NOMO-1 (cell line): ENCODE measurements at regions not wholly inside any gene's neighbourhood (a gene's known extent, or its start where the extent isn't known, plus 50 kb on each side); places are given as distances from the start of the nearest gene placed in this dataset.
A peak's percentile ranks its signal among the peaks of the same experiment; 100 is the strongest.

Experiments used
- DNase-seq, 2 experiments: peaks; one replicate each; lab custom pipeline; 2025; ENCODE audit not compliant: unreplicated experiment in 2 of 2; lab: John Stamatoyannopoulos, UW

- no peak for DNase-seq
Observed at GRCh38 chr13:61774903-61775302, 359.3 kb upstream of the PCDH20 start.

- no peak for DNase-seq
Observed at GRCh38 chr13:61770681-61771080, 355.0 kb upstream of the PCDH20 start.

- DNase-seq, result no peak
Observed at GRCh38 chr13:61768175-61768574, 352.5 kb upstream of the PCDH20 start.

GRCh38 chr13:61766667-61767058, 351.0 kb upstream of the PCDH20 start:
- no peak for DNase-seq

DNA sequence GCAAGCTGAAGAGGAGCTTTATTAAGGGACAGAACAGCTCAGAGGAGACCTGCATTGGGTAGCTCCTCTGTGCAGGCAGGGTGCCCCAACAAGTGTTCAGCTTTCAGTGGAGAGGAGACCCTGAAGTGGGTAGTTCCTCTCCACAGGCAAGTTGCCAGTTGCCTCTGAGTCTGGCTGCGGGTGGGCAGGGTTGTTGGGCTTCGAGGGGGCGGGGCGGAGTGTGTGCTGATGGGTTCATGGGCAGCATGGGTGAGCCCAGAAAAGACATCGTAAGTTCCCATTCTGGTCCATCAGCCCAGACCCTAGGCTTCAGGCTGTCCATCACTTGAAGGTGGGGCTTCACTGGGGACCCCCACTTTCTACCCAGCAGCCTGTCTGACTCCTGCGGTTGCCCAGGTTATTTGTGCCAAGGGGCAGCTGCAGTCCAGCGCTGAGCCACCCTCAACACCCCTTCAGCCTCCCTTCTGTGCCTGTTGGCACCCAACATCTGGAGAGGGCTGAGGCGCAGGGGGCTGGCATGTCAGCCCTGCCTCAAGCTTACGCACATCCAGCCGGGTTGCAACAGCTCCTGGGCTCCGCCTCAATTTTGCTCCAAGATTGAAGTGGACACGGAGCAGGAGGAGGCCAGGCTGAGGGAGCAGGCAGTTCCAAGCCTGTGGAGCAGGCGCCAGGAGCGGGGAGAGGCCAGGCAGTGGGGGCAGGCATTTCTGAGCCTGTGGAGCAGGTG, 350.5 kb upstream of the PCDH20 start:
- no peak for DNase-seq

GRCh38 chr13:61765181-61765742, 349.6 kb upstream of the PCDH20 start:
- DNase-seq, result no peak

GRCh38 chr13:61761690-61762089, 346.0 kb upstream of the PCDH20 start:
- DNase-seq, result no peak

GRCh38 chr13:61760102-61760501, 344.5 kb upstream of the PCDH20 start:
- no peak for DNase-seq

DNA sequence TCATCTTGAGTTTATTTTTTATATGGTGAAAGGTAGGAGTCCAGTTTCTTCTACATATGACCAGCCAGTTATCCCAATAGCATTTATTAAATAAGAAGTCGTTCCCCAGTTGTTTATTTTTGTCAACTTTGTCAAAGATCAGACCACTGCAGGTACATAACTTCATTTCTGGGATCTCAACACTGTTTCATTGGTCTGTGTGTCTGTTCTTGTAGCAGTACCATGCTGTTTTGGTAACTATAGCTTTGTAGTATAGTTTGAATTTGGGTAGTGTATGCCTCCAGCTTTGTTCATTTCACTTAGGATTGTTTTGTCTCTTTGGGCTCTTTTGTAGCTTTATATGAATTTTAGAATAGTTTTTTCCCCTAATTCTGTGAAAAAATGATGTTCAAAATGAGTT, 340.4 kb upstream of the PCDH20 start:
- DNase-seq, result no peak

- DNase-seq, result no peak
Observed at GRCh38 chr13:61751039-61751438, 335.4 kb upstream of the PCDH20 start.

DNA sequence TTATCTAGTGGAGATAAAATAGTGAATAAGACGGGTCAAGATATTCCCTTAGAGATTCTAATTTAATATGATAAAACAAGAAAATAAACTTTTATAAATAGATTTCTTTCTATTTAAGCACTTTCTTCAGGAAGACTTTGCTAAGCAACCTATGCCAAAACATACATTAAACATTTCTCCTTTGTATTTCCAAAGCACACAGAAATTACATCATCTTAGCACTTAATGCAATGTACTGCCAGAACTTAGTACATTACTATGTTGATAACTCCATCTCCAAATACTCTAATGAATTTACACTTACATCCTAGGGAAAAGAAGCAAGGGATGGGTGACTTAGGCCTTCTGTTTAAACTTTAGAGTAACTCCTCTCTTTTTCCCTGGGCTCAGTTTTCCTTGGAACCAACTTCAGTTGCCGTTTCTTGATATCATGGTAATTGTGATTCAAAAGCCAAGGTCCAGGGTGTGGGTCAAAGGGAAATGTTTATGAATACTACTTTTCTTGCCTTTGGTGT, 322.6 kb upstream of the PCDH20 start:
- no peak for DNase-seq

DNA sequence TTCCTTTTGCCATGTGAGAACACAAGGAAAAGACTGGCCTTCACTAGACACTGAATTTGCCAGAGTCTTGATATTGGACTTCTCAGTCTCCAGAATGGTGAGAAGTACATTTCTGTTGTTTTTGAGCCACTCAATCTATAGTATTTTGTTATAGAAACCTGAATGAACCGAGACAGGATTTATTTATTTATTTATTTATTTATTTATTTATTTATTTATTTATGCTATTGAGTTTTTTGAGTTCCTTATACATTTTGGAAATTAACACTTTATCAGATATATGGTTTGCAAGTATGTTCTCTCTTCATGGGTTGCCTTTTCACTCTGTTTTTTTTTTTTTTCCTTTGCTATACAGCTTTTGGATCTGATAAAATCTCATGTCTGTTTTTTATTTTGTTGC, 319.0 kb upstream of the PCDH20 start:
- DNase-seq, result no peak

- no peak for DNase-seq
Observed at GRCh38 chr13:61728471-61728870, 312.8 kb upstream of the PCDH20 start.

- no peak for DNase-seq
Observed at GRCh38 chr13:61727767-61728166, 312.1 kb upstream of the PCDH20 start.

DNA sequence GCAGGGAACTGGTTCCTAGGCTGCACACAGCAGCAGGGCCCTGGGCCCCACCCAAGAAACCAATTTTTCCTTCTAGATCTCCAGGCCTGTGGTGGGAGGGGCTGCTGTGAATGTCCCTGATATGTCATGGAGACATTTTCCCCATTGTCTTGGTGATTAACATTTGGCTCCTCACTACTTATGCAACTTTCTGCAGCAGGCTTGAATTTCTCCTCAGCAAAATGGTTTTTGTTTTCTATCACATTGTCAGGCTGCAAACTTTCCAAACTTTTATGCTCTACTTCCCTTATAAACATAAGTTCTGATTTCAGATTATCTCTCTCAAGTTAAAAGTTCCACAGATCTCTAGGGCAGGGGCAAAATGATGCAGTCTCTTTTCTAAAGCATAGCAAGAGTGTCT, 310.2 kb upstream of the PCDH20 start:
- DNase-seq, result no peak

DNA sequence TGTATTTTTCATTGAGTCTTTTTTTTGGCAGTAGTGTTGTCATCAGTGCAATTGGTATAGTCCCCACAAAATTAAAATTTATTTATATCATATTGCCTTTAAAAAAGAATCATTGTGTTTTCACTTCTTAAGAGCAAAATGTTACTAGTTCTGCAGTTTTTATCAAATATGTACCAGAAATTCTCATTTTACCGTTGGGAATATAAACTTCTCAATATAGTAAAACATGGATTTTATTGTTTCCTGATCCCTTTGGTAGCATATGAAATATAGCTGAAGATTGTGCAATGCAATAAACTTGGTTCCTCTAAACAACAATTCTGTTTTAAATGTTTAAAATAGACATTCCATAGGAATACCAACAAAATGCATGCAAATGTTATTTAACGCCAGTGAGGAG, 306.5 kb upstream of the PCDH20 start:
- DNase-seq, result peak in 1 of 2 experiments; percentile 1

- DNase-seq, result no peak
Observed at GRCh38 chr13:61712621-61713020, 297.0 kb upstream of the PCDH20 start.

DNA sequence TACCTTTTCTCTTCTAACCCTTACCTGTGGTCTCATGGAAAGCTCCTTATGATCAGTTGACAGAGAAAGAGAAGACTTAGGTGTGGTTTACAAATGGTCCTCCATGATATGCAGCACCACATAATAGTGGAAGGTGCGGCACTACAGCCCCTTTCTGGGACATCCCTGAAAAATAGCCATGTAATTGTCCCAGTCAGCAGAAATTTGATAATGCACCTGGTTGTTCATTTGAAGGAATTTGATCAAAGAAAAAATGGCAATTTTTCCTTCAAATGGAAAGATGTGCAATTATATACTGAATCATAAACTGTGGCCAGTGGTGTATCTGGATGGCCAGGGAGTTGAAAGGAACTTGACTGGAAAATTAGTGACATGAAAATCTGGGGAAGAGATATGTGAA, 293.6 kb upstream of the PCDH20 start:
- no peak for DNase-seq

DNA sequence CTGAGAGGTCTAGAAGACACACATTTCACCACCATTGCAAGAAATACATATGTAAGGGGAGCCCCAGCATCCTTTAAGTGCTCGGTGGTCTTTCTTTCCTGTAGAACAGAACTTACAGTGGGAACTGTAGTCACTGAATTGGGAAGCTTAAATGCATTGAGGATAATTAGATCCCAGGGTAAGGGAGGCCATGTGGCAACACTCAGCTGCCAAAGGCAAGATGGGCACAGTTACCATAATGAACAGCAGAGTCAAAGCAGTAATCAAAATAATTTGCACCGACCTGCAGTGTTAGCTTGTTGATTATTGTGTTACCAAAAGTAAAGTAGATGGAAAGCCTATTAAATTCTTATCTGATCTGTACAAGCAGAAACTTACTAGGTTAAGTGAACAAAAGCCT, 291.2 kb upstream of the PCDH20 start:
- DNase-seq, result no peak

DNA sequence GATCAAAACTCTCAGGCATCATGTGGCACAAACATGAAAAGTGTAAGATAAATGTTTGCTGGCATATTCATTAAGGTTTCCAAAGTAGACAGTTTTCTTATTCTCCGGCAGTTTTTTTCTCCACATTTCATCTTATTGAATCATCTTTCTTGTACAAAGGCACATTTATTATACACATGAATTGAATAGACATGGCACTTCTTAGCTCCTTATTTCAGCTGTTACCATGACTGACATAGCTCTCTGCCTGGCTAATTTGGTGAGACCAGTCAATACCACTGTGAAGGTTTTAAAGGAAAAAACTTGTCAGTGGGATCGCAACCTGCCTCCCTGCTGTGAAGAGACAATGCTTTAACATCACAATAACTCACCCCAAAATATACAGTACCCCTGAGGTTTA, 285.0 kb upstream of the PCDH20 start:
- DNase-seq, result no peak

DNA sequence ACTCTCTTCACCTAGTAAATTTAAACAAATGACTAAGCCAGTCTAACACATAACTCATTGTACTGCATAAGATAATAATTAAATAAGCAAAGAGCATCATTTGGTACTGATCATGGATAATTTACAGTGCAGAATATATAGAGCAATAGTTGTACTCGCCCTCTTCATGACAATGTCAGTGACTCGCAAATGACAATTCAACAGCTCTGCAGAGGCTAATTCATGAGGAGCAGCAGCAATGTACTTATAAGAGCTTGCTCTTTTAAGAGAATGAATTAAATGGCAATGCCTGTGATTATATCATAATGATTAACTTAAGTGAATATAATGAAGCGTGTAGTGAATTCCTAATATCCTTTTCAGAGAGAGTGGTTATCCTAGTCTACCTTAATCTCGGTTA, 284.5 kb upstream of the PCDH20 start:
- DNase-seq, result no peak

GRCh38 chr13:61696676-61697075, 281.0 kb upstream of the PCDH20 start:
- DNase-seq, result no peak

DNA sequence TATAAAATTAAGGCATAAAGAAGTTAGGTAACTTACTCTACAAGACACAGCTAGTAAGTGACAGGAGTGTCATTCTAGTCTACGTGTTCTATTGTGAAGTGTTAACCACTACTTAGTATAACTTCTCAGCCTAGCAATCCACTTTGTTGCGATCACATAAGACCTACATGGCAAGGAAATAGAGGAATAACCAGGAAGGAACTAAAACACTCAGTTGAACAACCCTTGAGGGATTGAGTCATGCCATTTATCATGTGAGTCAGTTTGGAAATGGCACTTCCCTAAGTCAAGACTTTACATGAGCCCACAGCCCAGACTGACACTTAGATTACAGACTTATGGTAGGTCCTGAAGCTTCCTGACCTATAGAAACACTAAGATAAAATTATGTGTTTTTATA, 279.5 kb upstream of the PCDH20 start:
- DNase-seq, result peak; percentile 49 to 87
